Endodermal cell (in vitro differentiated cells): ENCODE measurements at regions not wholly inside any gene's neighbourhood (a gene's known extent, or its start where the extent isn't known, plus 50 kb on each side); places are given as distances from the start of the nearest gene placed in this dataset.

Source experiments
- DNase-seq: peaks from one replicate; pipeline ENCODE4 v3.0.0-alpha.2; 2017
- H3K27ac ChIP-seq: 2 replicates; pipeline ENCODE4 v1.5.1; 2013; ENCODE audit warnings: mild to moderate bottlenecking, low read depth, low read length, moderate library complexity
- H3K27me3 ChIP-seq: 2 replicates; pipeline ENCODE4 v1.6.1; 2013; ENCODE audit warnings: mild to moderate bottlenecking, low read length, moderate library complexity; ENCODE audit not compliant: insufficient read depth, control insufficient read depth, poor library complexity, severe bottlenecking
- H3K36me3 ChIP-seq: 2 replicates; pipeline ENCODE4 v1.7.0; 2013; ENCODE audit warnings: mild to moderate bottlenecking, low read length, moderate library complexity; ENCODE audit not compliant: control insufficient read depth, insufficient read depth
- H3K4me1 ChIP-seq: one replicate; pipeline ENCODE4 v1.7.0; 2013; ENCODE audit warnings: low read length; ENCODE audit not compliant: control insufficient read depth, insufficient read depth
- H3K4me3 ChIP-seq: 2 replicates; pipeline ENCODE4 v1.5.1; 2013; ENCODE audit warnings: mild to moderate bottlenecking, low read length, moderate library complexity
- H3K9ac ChIP-seq: 2 replicates; pipeline ENCODE4 v1.6.1; 2013; ENCODE audit warnings: mild to moderate bottlenecking, low read length, moderate library complexity; ENCODE audit not compliant: poor library complexity, severe bottlenecking; ENCODE audit errors: extremely low read depth
- H3K9me3 ChIP-seq: 2 replicates; pipeline ENCODE4 v1.6.1; 2013; ENCODE audit warnings: mild to moderate bottlenecking, low read length, moderate library complexity; ENCODE audit not compliant: control insufficient read depth
- H3K27ac Mint-ChIP-seq: 2 replicates; pipeline ENCODE4 v1.8.0; 2020; ENCODE audit warnings: mixed read lengths
- H3K27me3 Mint-ChIP-seq: 2 replicates; pipeline ENCODE4 v1.8.0; 2021; ENCODE audit warnings: mild to moderate bottlenecking, mixed read lengths; ENCODE audit not compliant: insufficient read depth
- H3K36me3 Mint-ChIP-seq: 2 replicates; pipeline ENCODE4 v1.8.0; 2020; ENCODE audit warnings: low read depth, mixed read lengths
- H3K4me1 Mint-ChIP-seq: 2 replicates; pipeline ENCODE4 v1.8.0; 2020; ENCODE audit warnings: mixed read lengths
- H3K4me3 Mint-ChIP-seq: 2 replicates; pipeline ENCODE4 v1.8.0; 2020; ENCODE audit warnings: mild to moderate bottlenecking, moderate library complexity, mixed read lengths
- H3K9me3 Mint-ChIP-seq: 2 replicates; pipeline ENCODE4 v1.8.0; 2020; ENCODE audit warnings: mild to moderate bottlenecking, mixed read lengths
- CTCF ChIP-seq: fragments of 200-600 bp; sonication (generic); conservative IDR thresholded peaks from 2 replicates; pipeline ENCODE4 v1.5.0; 2021; ENCODE audit warnings: antibody characterized with exemption, mild to moderate bottlenecking
- WGBS, 2 experiments: methylation state at CpG; one replicate each; pipeline versions ENCODE4 v1.1.5 to v1.1.7; 2013; ENCODE audit warnings: missing lambda C conversion rate in 2 of 2, mixed read lengths in 1 of 2; ENCODE audit not compliant: insufficient coverage in 1 of 2, insufficient read length in 1 of 2; 5-methylcytosine and 5-hydroxymethylcytosine counted together

GRCh38 chr11:106178361-106178760, 100.9 kb downstream of the AASDHPPT start:
- Mint-ChIP-seq H3K27me3 (no peaks in the 10 kb centered on the region), H3K4me3 (no peak overlapping the region), H3K9me3 (peaks cover 25% of the 10 kb centered on the region), H3K27ac (no peak overlapping the region), H3K36me3 (no peaks in the 10 kb centered on the region), H3K4me1 (peaks cover 16% of the 10 kb centered on the region)
- TF ChIP-seq CTCF: no peak
- H3K9me3 ChIP-seq: peaks cover 12% of the 10 kb centered on the region
- no peak for DNase-seq
- H3K4me3 ChIP-seq: no peak overlapping the region
- peaks cover 2% of the 10 kb centered on the region for H3K4me1 ChIP-seq
- no peaks in the 10 kb centered on the region for H3K36me3 ChIP-seq
- H3K27ac ChIP-seq: no peak overlapping the region
- WGBS, 2 experiments: 97% methylated on average over 1 of the region's 1 CpG; no CpG with 5 or more reads in 1 of the 2 experiments
- no peak overlapping the region for H3K9ac ChIP-seq
- no peaks in the 10 kb centered on the region for H3K27me3 ChIP-seq

DNA sequence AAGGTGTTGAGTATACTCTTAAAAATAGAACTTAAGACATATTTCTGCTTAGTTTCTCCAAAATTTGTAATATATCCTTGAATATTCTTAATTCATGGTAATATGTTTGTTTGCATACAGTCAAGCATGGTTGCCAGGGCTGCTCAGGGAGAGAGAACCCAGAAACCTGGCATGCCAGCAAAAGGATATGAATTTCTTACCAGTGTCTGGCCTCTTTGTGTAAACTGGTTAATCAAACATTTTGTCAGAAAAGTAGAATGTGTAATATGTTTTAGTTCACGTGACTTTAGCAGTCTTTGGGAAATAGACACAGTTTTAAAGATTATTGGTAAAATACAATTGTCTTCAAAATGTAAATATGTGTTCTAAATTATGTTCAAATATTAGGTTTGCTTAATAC, 101.6 kb downstream of the AASDHPPT start:
- H3K9me3 Mint-ChIP-seq: peaks cover 25% of the 10 kb centered on the region
- H3K4me3 ChIP-seq: no peak overlapping the region
- no peaks in the 10 kb centered on the region for H3K36me3 Mint-ChIP-seq
- 83 to 100% methylated on average over 1 of the region's 1 CpG for WGBS, 2 experiments
- no peak for TF ChIP-seq CTCF
- H3K27ac ChIP-seq: no peak overlapping the region
- H3K27ac Mint-ChIP-seq: no peak overlapping the region
- no peaks in the 10 kb centered on the region for H3K27me3 ChIP-seq
- no peaks in the 10 kb centered on the region for H3K4me1 ChIP-seq
- H3K4me1 Mint-ChIP-seq: peaks cover 10% of the 10 kb centered on the region
- H3K9ac ChIP-seq: no peak overlapping the region
- no peak for DNase-seq
- no peak overlapping the region for H3K4me3 Mint-ChIP-seq
- H3K27me3 Mint-ChIP-seq: no peaks in the 10 kb centered on the region
- H3K9me3 ChIP-seq: peaks cover 7% of the 10 kb centered on the region
- no peaks in the 10 kb centered on the region for H3K36me3 ChIP-seq

GRCh38 chr11:106186630-106187029, 109.2 kb downstream of the AASDHPPT start:
- H3K27me3 ChIP-seq: no peaks in the 10 kb centered on the region
- Mint-ChIP-seq H3K9me3 (peaks cover 60% of the 10 kb centered on the region), H3K27me3 (no peaks in the 10 kb centered on the region), H3K4me1 (no peaks in the 10 kb centered on the region), H3K4me3 (no peak overlapping the region), H3K27ac (no peak overlapping the region), H3K36me3 (no peaks in the 10 kb centered on the region)
- no peaks in the 10 kb centered on the region for H3K36me3 ChIP-seq
- no peaks in the 10 kb centered on the region for H3K4me1 ChIP-seq
- no peak overlapping the region for H3K4me3 ChIP-seq
- WGBS, 2 experiments: 100% methylated on average over 1 to 2 of the region's 2 CpGs
- no peak overlapping the region for H3K27ac ChIP-seq
- H3K9ac ChIP-seq: no peak overlapping the region
- H3K9me3 ChIP-seq: peaks cover 53% of the 10 kb centered on the region
- no peak for DNase-seq
- no peak for TF ChIP-seq CTCF
